Duodenal mucosa (tissue), 2 donors: ENCODE measurements at regions not wholly inside any gene's neighbourhood (a gene's known extent, or its start where the extent isn't known, plus 50 kb on each side); places are given as distances from the start of the nearest gene placed in this dataset.

Experiments
- H3K27ac ChIP-seq: one replicate; pipeline ENCODE4 v1.7.0; 2013; ENCODE audit warnings: low read depth, low read length
- H3K27me3 ChIP-seq, 2 donors: one replicate each; pipeline ENCODE4 v1.7.0; 2013; ENCODE audit warnings: low read length in 2 of 2, control low read depth in 1 of 2; ENCODE audit not compliant: insufficient read depth in 2 of 2, control insufficient read depth in 1 of 2
- H3K36me3 ChIP-seq, 2 donors: one replicate each; pipeline ENCODE4 v1.7.0; 2013; ENCODE audit warnings: low read length in 2 of 2, control low read depth in 1 of 2; ENCODE audit not compliant: insufficient read depth in 2 of 2, control insufficient read depth in 1 of 2
- H3K4me1 ChIP-seq, 2 donors: one replicate each; pipeline ENCODE4 v1.7.0; 2013; ENCODE audit warnings: low read length in 2 of 2, control low read depth in 1 of 2; ENCODE audit not compliant: insufficient read depth in 2 of 2, control insufficient read depth in 1 of 2
- H3K4me3 ChIP-seq, 2 donors: one replicate each; pipeline ENCODE4 v1.7.0; 2013; ENCODE audit warnings: low read length in 2 of 2, low read depth in 1 of 2
- H3K9ac ChIP-seq, 2 donors: one replicate each; pipeline ENCODE4 v1.7.0; 2013; ENCODE audit warnings: low read length in 2 of 2, low read depth in 1 of 2
- H3K9me3 ChIP-seq, 2 donors: one replicate each; pipeline ENCODE4 v1.7.0; 2013; ENCODE audit warnings: low read length in 2 of 2, control low read depth in 1 of 2; ENCODE audit not compliant: control insufficient read depth in 1 of 2

DNA sequence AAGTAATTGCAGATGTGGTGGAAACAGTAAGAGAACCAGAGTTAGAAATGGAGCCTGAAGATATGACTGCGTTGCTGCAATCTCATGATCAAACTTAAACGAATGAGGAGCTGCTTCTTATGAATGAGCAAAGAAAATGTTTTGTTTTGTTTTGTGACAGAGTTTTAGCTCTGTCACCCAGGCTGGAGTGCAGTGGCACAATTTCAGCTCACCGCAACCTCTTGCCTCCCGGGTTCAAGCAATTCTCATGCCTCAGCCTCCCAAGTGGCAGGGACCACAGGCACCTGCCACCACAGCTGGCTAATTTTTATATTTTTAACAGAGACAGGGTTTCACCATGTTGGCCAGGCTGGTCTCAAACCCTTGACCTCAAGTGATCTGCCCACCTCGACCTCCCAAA, 53.3 kb upstream of the NFASC start:
- Histone ChIP-seq H3K4me3 (no peak overlapping the region), H3K9me3 (no peaks in the 10 kb centered on the region), H3K4me1 (peaks cover 0 to 7% of the 10 kb centered on the region in 2 donors), H3K27ac (no peak overlapping the region), H3K9ac (no peak overlapping the region), H3K27me3 (peaks cover 0 to 10% of the 10 kb centered on the region in 2 donors), H3K36me3 (no peaks in the 10 kb centered on the region)

DNA sequence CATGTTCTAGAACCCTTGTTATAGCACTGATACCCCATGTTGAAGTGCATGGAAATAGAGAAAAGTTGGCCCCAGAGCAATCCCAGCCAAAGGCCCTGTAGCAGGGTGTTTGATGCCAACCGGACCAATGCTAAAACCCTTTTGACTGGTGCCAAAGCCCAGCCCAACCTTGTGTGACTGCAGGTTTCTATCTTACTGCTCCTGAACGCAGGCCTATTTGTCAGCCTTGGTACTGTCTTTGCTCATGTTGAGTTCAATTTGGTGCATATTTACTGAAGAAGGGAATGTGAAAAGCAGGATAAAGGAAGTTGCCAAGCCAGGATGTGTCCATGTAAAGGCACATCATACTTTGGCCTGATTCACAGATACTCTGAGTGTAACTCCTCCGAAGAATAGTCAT, 51.7 kb upstream of the NFASC start:
- Histone ChIP-seq H3K27me3 (peaks cover 0 to 6% of the 10 kb centered on the region in 2 donors), H3K4me3 (no peak overlapping the region), H3K9me3 (no peaks in the 10 kb centered on the region), H3K4me1 (peaks cover 0 to 7% of the 10 kb centered on the region in 2 donors), H3K36me3 (no peaks in the 10 kb centered on the region), H3K27ac (no peak overlapping the region), H3K9ac (no peak overlapping the region)

DNA sequence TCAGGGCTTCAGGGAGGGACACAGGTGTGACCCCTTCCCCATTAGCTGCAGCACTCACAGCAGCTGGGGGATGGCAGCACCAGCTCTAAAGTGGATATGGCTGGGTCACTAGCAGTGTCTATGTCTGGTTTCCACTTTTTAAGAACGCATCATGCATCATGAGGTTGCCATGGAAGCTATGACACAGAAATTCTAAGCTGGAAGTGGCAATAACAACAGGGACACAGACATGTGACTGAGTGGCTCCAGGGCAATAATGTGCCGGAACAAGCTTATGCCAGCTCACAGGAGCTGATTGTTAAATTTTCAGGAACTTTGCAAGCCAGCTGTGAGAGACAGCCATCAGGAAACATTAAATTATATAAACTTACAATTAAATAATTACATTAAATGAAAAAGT, 51.2 kb upstream of the NFASC start:
- H3K4me1 ChIP-seq = peaks cover 0 to 7% of the 10 kb centered on the region in 2 donors
- H3K27ac ChIP-seq = no peak overlapping the region
- H3K4me3 ChIP-seq = no peak overlapping the region
- H3K36me3 ChIP-seq = no peaks in the 10 kb centered on the region
- peaks cover 0 to 3% of the 10 kb centered on the region in 2 donors for H3K27me3 ChIP-seq
- no peaks in the 10 kb centered on the region for H3K9me3 ChIP-seq
- no peak overlapping the region for H3K9ac ChIP-seq
